Loucy (cell line): ENCODE measurements at regions not wholly inside any gene's neighbourhood (a gene's known extent, or its start where the extent isn't known, plus 50 kb on each side); places are given as distances from the start of the nearest gene placed in this dataset.

Experiments
- H2AFZ ChIP-seq: fragments of 200-600 bp; sonication (generic); 2 replicates; pipeline ENCODE4 v1.6.0; 2016; ENCODE audit warnings: antibody characterized with exemption, mild to moderate bottlenecking, low read length, moderate library complexity
- H3F3A ChIP-seq: fragments of 200-600 bp; 2 replicates; pipeline ENCODE4 v1.6.0; 2016; ENCODE audit warnings: antibody characterized with exemption, low read depth, mild to moderate bottlenecking
- H3K27me3 ChIP-seq: fragments of 200-600 bp; sonication (generic); 2 replicates; pipeline ENCODE4 v1.6.1; 2014; ENCODE audit warnings: low read length, mild to moderate bottlenecking; ENCODE audit not compliant: insufficient read depth, poor library complexity, severe bottlenecking
- H3K36me3 ChIP-seq: fragments of 200-600 bp; sonication (generic); 2 replicates; pipeline ENCODE4 v1.6.1; 2016; ENCODE audit warnings: low read length; ENCODE audit not compliant: insufficient read depth
- H3K4me1 ChIP-seq: fragments of 200-600 bp; sonication (generic); 2 replicates; pipeline ENCODE4 v1.5.1; 2014; ENCODE audit warnings: low read length, mild to moderate bottlenecking; ENCODE audit not compliant: insufficient read depth, poor library complexity, severe bottlenecking
- H3K4me2 ChIP-seq: fragments of 200-600 bp; sonication (generic); 2 replicates; pipeline ENCODE4 v1.6.0; 2014; ENCODE audit warnings: antibody characterized with exemption, low read length, low read depth, mild to moderate bottlenecking; ENCODE audit not compliant: poor library complexity, severe bottlenecking
- H3K4me3 ChIP-seq: fragments of 200-600 bp; sonication (generic); 2 replicates; pipeline ENCODE4 v1.5.1; 2014; ENCODE audit warnings: low read length, mild to moderate bottlenecking, mixed read lengths; ENCODE audit not compliant: poor library complexity, severe bottlenecking
- H3K79me2 ChIP-seq: fragments of 200-600 bp; sonication (generic); 2 replicates; pipeline ENCODE4 v1.6.1; 2014; ENCODE audit warnings: low read length; ENCODE audit not compliant: insufficient read depth
- H3K9ac ChIP-seq: fragments of 200-600 bp; sonication (generic); 2 replicates; pipeline ENCODE4 v1.6.0; 2014; ENCODE audit warnings: mild to moderate bottlenecking, low read depth, low read length, moderate library complexity; ENCODE audit not compliant: poor library complexity, severe bottlenecking
- H3K9me2 ChIP-seq: fragments of 200-600 bp; sonication (generic); replicated peaks from 2 replicates; pipeline ENCODE4 v1.6.1; 2016; ENCODE audit warnings: low read depth, low read length, mixed read lengths
- H3K9me3 ChIP-seq: fragments of 200-600 bp; sonication (generic); 2 replicates; pipeline ENCODE4 v1.6.1; 2014; ENCODE audit warnings: mild to moderate bottlenecking, antibody characterized with exemption, low read length, low read depth; ENCODE audit not compliant: insufficient read depth
- H4K20me1 ChIP-seq: fragments of 200-600 bp; sonication (generic); 2 replicates; pipeline ENCODE4 v1.6.0; 2014; ENCODE audit warnings: antibody characterized with exemption, low read length, mild to moderate bottlenecking; ENCODE audit not compliant: insufficient read depth, poor library complexity, severe bottlenecking
- EZH2phosphoT487 ChIP-seq: fragments of 200-600 bp; IDR thresholded peaks from 2 replicates; pipeline ENCODE4 v1.6.1; 2018; ENCODE audit warnings: antibody characterized with exemption, mild to moderate bottlenecking, moderate library complexity, borderline replicate concordance
- TF ChIP-seq, protein P1 (sequence below): fragments of 200-600 bp; sonication (generic); conservative IDR thresholded peaks from 2 replicates; pipeline ENCODE4 v1.5.1; 2014; ENCODE audit warnings: mild to moderate bottlenecking, antibody characterized with exemption, low read length

DNA sequence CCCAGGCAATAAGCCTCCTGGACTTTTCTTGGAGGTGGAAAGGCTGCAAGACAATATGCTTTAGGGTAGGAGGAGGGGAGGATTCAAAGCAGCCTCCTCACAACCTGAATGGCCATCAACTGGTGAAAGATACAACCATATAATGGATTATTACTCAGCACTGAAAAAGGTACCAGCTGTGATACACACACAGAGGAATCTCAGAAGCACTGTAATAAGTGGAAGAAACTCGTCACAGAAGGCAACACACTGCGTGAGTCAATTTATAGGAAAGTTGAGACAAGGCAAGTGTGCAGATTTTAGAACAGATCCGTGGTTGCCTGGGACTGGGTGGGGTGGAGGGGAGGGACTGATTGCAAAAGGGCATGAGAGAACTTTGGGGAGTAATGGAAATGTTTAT is 64.9 kb upstream of the ZBTB40 start:
- H3K36me3 ChIP-seq = no peaks in the 10 kb centered on the region
- H3K4me1 ChIP-seq = no peaks in the 10 kb centered on the region
- peaks cover 62% of the 10 kb centered on the region for H3K27me3 ChIP-seq
- H3F3A ChIP-seq = no peaks in the 10 kb centered on the region
- H3K79me2 ChIP-seq = no peaks in the 10 kb centered on the region
- no peak overlapping the region for H3K9ac ChIP-seq
- H3K4me2 ChIP-seq = no peak overlapping the region
- no peaks in the 10 kb centered on the region for H3K9me3 ChIP-seq
- H4K20me1 ChIP-seq = no peaks in the 10 kb centered on the region
- no peak overlapping the region for H3K4me3 ChIP-seq
- H2AFZ ChIP-seq = no peak overlapping the region
- TF ChIP-seq EZH2phosphoT487 = no peak
- TF ChIP-seq, protein P1, sequence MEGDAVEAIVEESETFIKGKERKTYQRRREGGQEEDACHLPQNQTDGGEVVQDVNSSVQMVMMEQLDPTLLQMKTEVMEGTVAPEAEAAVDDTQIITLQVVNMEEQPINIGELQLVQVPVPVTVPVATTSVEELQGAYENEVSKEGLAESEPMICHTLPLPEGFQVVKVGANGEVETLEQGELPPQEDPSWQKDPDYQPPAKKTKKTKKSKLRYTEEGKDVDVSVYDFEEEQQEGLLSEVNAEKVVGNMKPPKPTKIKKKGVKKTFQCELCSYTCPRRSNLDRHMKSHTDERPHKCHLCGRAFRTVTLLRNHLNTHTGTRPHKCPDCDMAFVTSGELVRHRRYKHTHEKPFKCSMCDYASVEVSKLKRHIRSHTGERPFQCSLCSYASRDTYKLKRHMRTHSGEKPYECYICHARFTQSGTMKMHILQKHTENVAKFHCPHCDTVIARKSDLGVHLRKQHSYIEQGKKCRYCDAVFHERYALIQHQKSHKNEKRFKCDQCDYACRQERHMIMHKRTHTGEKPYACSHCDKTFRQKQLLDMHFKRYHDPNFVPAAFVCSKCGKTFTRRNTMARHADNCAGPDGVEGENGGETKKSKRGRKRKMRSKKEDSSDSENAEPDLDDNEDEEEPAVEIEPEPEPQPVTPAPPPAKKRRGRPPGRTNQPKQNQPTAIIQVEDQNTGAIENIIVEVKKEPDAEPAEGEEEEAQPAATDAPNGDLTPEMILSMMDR = no peak
- no peaks in the 10 kb centered on the region for H3K9me2 ChIP-seq

DNA sequence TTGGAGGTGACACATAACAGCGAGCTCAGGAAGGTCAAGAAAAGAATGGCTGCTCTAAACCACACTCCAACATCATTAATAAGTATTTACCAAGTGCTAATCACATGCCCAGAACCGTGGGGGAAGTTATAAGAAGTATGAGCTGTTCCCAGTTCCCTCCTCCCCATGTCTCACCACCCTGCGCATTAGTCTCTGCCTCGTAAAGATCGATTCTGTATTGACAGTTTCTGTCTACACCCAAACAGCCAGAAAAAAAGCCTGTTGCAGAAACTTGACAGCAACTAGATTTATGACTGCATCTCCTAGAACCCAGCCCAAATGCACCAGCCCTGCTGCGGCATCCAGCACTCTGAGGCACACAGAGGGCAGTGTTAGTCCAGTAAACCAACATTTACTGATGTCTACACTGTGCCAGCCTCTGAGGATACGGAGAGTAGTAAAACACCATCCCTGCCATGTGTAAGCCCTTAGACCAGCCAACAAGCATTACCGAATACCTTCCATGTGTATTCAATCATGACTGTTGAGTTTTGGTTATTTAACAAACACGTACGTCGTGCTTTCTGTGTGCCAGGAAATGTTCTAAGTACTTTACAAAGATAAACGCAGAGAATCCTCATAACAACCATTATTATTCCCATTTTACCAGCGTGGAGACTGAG is 63.6 kb upstream of the ZBTB40 start:
- Histone ChIP-seq H4K20me1 (no peaks in the 10 kb centered on the region), H3K27me3 (peaks cover 75% of the 10 kb centered on the region), H3K9ac (no peak overlapping the region), H3K4me2 (no peak overlapping the region), H3K4me3 (no peak overlapping the region), H3K4me1 (no peaks in the 10 kb centered on the region), H3F3A (no peaks in the 10 kb centered on the region), H2AFZ (no peak overlapping the region), H3K9me3 (no peaks in the 10 kb centered on the region), H3K79me2 (no peaks in the 10 kb centered on the region), H3K36me3 (no peaks in the 10 kb centered on the region), H3K9me2 (no peaks in the 10 kb centered on the region)
- no peak for TF ChIP-seq EZH2phosphoT487
- TF ChIP-seq, protein P1 = no peak

DNA sequence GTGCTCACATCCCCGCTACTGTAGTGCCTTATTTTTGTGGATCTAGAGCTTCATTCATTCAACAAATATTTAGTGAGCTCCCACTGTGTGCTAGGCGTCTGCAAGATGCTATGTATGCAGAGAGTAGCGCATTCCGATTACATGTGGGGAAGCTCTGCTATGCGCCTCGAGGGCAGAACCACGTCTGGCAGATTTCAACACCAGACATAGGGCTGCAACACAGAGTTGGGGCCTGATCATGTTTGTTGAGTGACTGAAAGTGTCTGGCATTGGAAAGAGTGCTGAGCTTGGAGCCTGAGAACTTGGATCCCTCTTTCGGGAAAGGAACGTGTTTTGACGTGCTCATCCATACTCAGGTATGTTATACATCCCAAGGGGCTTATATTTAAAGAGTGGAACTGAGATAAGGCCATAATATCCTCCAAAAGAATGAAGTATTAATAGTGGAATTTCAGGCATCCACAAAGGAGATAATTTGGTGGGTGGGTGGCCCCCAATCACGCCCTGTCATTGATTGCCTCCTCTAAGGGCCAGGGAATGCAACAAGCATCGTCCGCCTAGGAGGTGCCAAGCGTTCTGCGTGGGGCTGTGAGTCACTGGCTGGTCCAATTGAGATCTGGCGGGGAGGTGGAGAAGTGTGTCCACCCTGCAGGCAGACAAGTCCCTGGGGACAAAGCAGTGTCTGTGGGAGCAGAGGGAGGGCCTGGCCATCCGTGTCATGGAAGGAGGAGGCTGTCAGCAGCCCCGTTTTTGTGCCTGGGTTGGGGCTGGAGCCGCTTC is 62.8 kb upstream of the ZBTB40 start:
- H3K27me3 ChIP-seq = peaks cover 83% of the 10 kb centered on the region
- H3F3A ChIP-seq = no peaks in the 10 kb centered on the region
- H3K9me3 ChIP-seq = no peaks in the 10 kb centered on the region
- no peaks in the 10 kb centered on the region for H3K79me2 ChIP-seq
- H3K4me1 ChIP-seq = no peaks in the 10 kb centered on the region
- no peaks in the 10 kb centered on the region for H3K9me2 ChIP-seq
- H3K4me3 ChIP-seq = no peak overlapping the region
- no peaks in the 10 kb centered on the region for H4K20me1 ChIP-seq
- H2AFZ ChIP-seq = no peak overlapping the region
- H3K9ac ChIP-seq = no peak overlapping the region
- TF ChIP-seq EZH2phosphoT487 = no peak
- TF ChIP-seq, protein P1 = no peak
- no peak overlapping the region for H3K4me2 ChIP-seq
- no peaks in the 10 kb centered on the region for H3K36me3 ChIP-seq
